ENCODE measurements at regions not wholly inside any gene's neighbourhood (a gene's known extent, or its start where the extent isn't known, plus 50 kb on each side); places are given as distances from the start of the nearest gene placed in this dataset.

DNA sequence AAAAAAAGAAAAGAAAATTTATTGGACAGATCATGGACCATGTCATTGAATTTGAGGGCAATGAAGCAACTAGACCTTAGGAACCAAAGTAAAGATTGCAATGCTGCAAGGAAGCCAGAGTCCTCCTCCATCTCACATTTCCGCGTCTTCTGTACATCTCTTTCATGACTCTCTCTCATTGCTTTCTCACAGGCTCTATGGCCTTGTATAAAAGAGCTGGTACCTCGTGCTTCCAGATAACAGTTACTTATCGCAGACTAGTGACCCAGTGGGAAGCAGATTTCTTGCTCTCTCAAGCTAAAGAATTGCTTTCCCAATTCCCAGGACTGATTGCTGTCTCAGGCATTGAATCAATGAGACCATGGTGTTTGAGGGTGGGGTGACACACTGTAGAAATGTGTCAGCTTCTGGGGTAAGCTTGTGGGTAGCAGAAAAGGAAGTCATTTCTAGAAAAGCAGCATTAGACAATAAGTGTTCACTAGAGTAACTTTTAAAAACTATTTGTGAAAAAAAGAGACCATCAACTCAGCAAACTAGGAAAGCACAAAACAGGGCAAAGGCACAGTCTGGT lies 635.3 kb downstream of the UTRN start:
- DNase-seq (ENCODE audit: low spot score), result no peak
- Histone ChIP-seq H3K4me1 (ENCODE audit: control insufficient read depth in 4 of 4, insufficient read depth in 4 of 4, low read length in 3 of 4) (peaks cover 3 to 30% (median 22%) of the 10 kb centered on the region in 4 donors), H3K36me3 (ENCODE audit: control insufficient read depth in 4 of 4, insufficient read depth in 3 of 4, low read depth in 1 of 4, low read length in 3 of 4) (no peaks in the 10 kb centered on the region), H3K9me3 (ENCODE audit: control insufficient read depth in 4 of 4, low read length in 3 of 4) (no peaks in the 10 kb centered on the region), H3K27ac (ENCODE audit: low read depth in 1 of 2, low read length in 2 of 2) (peak overlapping the region; percentile 81 to 92), H3K9ac (ENCODE audit: low read depth in 1 of 2, low read length in 2 of 2) (no peak overlapping the region), H3K27me3 (ENCODE audit: control insufficient read depth in 4 of 4, insufficient read depth in 4 of 4, low read length in 3 of 4) (no peaks in the 10 kb centered on the region), H3K4me3 (ENCODE audit: low read depth in 1 of 3, low read length in 3 of 3) (no peak overlapping the region)
- 69% methylated on average over 4 of the region's 4 CpGs for WGBS
- no peak for TF ChIP-seq HNF4G (IDR thresholded peaks at IDR 0.05)
- TF ChIP-seq FOXA2 (IDR thresholded peaks at IDR 0.05), result no peak
- no peak for TF ChIP-seq YY1 (IDR thresholded peaks at IDR 0.05)
- TF ChIP-seq, protein P1, sequence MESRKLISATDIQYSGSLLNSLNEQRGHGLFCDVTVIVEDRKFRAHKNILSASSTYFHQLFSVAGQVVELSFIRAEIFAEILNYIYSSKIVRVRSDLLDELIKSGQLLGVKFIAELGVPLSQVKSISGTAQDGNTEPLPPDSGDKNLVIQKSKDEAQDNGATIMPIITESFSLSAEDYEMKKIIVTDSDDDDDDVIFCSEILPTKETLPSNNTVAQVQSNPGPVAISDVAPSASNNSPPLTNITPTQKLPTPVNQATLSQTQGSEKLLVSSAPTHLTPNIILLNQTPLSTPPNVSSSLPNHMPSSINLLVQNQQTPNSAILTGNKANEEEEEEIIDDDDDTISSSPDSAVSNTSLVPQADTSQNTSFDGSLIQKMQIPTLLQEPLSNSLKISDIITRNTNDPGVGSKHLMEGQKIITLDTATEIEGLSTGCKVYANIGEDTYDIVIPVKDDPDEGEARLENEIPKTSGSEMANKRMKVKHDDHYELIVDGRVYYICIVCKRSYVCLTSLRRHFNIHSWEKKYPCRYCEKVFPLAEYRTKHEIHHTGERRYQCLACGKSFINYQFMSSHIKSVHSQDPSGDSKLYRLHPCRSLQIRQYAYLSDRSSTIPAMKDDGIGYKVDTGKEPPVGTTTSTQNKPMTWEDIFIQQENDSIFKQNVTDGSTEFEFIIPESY (IDR thresholded peaks at IDR 0.05), result no peak
- TF ChIP-seq NR2F2 (IDR thresholded peaks at IDR 0.05), result no peak
- TF ChIP-seq HNF4A (conservative IDR thresholded peaks at IDR 0.05), result peak in 1 of 2 donors; percentile 38

DNA sequence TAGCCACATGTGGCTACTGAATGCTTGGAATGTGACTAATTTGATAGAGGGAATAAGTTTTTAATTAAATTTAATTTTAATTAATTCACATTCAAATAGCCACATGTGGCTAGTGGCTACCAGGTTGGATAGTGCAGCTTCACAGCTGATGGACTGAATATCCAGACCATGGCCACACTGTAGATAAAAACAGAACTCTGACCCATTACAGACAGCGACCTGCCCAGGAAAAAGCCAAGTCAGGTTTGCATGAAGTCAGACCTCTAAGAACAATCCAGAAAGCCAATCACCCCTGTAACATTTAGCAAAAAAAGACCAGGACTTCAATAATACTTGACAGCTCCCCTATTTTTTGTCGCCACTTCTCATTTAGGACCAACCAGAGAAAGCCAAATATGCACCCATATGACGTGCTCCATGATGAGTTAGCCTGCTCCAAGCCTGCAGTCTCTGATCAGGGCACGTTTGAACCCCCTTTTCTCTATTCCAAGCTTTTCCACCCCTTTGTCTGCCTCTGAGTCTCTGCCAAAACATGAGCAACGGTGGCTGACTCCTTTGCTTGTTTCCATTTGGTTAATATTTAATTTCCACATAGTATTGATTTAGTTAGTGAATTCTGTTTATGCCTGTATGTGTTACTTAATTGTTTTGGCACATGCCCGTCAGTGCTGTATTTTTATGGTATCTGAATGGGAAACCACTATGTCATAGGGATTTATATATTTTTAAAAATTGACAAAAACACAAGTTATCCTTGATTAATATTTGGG lies 636.3 kb downstream of the UTRN start:
- peak overlapping the region; percentile 81 to 92 for H3K27ac ChIP-seq (ENCODE audit: low read depth in 1 of 2, low read length in 2 of 2)
- peak overlapping the region in 1 of 2 donors; percentile 52 for H3K9ac ChIP-seq (ENCODE audit: low read depth in 1 of 2, low read length in 2 of 2)
- H3K4me3 ChIP-seq (ENCODE audit: low read depth in 1 of 3, low read length in 3 of 3), result peak overlapping the region in 1 of 3 donors; percentile 37
- no peak for DNase-seq (ENCODE audit: low spot score)
- H3K4me1 ChIP-seq (ENCODE audit: control insufficient read depth in 4 of 4, insufficient read depth in 4 of 4, low read length in 3 of 4), result peaks cover 3 to 30% (median 22%) of the 10 kb centered on the region in 4 donors
- TF ChIP-seq, protein P2, sequence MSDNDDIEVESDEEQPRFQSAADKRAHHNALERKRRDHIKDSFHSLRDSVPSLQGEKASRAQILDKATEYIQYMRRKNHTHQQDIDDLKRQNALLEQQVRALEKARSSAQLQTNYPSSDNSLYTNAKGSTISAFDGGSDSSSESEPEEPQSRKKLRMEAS (IDR thresholded peaks at IDR 0.05), result peak; percentile 25
- TF ChIP-seq NR2F2 (IDR thresholded peaks at IDR 0.05) (no peak), RAD21 (IDR thresholded peaks at IDR 0.05) (peak in 1 of 2 donors; percentile 36), GABPA (IDR thresholded peaks at IDR 0.05 in 1 of 2, conservative IDR thresholded peaks at IDR 0.05 in 1 of 2) (no peak), SP1 (IDR thresholded peaks at IDR 0.05) (peak; percentile 61), EGR1 (IDR thresholded peaks at IDR 0.05; ENCODE audit: low read depth in 2 of 2) (no peak), TAF1 (conservative IDR thresholded peaks at IDR 0.05) (no peak), FOXA2 (IDR thresholded peaks at IDR 0.05) (peak; percentile 60), HNF4G (IDR thresholded peaks at IDR 0.05) (no peak), YY1 (IDR thresholded peaks at IDR 0.05) (peak; percentile 18), HNF4A (conservative IDR thresholded peaks at IDR 0.05) (peak in 1 of 2 donors; percentile 35), JUND (IDR thresholded peaks at IDR 0.05) (peak; percentile 24 to 49), RXRA (IDR thresholded peaks at IDR 0.05) (peak in 1 of 2 donors; percentile 39), FOXA1 (IDR thresholded peaks at IDR 0.05) (no peak)
- TF ChIP-seq, protein P3, sequence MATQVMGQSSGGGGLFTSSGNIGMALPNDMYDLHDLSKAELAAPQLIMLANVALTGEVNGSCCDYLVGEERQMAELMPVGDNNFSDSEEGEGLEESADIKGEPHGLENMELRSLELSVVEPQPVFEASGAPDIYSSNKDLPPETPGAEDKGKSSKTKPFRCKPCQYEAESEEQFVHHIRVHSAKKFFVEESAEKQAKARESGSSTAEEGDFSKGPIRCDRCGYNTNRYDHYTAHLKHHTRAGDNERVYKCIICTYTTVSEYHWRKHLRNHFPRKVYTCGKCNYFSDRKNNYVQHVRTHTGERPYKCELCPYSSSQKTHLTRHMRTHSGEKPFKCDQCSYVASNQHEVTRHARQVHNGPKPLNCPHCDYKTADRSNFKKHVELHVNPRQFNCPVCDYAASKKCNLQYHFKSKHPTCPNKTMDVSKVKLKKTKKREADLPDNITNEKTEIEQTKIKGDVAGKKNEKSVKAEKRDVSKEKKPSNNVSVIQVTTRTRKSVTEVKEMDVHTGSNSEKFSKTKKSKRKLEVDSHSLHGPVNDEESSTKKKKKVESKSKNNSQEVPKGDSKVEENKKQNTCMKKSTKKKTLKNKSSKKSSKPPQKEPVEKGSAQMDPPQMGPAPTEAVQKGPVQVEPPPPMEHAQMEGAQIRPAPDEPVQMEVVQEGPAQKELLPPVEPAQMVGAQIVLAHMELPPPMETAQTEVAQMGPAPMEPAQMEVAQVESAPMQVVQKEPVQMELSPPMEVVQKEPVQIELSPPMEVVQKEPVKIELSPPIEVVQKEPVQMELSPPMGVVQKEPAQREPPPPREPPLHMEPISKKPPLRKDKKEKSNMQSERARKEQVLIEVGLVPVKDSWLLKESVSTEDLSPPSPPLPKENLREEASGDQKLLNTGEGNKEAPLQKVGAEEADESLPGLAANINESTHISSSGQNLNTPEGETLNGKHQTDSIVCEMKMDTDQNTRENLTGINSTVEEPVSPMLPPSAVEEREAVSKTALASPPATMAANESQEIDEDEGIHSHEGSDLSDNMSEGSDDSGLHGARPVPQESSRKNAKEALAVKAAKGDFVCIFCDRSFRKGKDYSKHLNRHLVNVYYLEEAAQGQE (IDR thresholded peaks at IDR 0.05), result no peak
- TF ChIP-seq, protein P4, sequence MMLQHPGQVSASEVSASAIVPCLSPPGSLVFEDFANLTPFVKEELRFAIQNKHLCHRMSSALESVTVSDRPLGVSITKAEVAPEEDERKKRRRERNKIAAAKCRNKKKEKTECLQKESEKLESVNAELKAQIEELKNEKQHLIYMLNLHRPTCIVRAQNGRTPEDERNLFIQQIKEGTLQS (IDR thresholded peaks at IDR 0.05), result no peak
- TF ChIP-seq, protein P1 (IDR thresholded peaks at IDR 0.05), result no peak
- TF ChIP-seq, protein P5, sequence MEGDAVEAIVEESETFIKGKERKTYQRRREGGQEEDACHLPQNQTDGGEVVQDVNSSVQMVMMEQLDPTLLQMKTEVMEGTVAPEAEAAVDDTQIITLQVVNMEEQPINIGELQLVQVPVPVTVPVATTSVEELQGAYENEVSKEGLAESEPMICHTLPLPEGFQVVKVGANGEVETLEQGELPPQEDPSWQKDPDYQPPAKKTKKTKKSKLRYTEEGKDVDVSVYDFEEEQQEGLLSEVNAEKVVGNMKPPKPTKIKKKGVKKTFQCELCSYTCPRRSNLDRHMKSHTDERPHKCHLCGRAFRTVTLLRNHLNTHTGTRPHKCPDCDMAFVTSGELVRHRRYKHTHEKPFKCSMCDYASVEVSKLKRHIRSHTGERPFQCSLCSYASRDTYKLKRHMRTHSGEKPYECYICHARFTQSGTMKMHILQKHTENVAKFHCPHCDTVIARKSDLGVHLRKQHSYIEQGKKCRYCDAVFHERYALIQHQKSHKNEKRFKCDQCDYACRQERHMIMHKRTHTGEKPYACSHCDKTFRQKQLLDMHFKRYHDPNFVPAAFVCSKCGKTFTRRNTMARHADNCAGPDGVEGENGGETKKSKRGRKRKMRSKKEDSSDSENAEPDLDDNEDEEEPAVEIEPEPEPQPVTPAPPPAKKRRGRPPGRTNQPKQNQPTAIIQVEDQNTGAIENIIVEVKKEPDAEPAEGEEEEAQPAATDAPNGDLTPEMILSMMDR (IDR thresholded peaks at IDR 0.05; ENCODE audit: low read depth, low read length, missing input control), result no peak
- no peaks in the 10 kb centered on the region for H3K36me3 ChIP-seq (ENCODE audit: control insufficient read depth in 4 of 4, insufficient read depth in 3 of 4, low read depth in 1 of 4, low read length in 3 of 4)
- 27% methylated on average over 6 of the region's 6 CpGs for WGBS
- H3K27me3 ChIP-seq (ENCODE audit: control insufficient read depth in 4 of 4, insufficient read depth in 4 of 4, low read length in 3 of 4), result no peaks in the 10 kb centered on the region
- H3K9me3 ChIP-seq (ENCODE audit: control insufficient read depth in 4 of 4, low read length in 3 of 4), result no peaks in the 10 kb centered on the region

Data from liver (tissue), 8 donors.